Endodermal cell (in vitro differentiated cells): ENCODE measurements at regions not wholly inside any gene's neighbourhood (a gene's known extent, or its start where the extent isn't known, plus 50 kb on each side); places are given as distances from the start of the nearest gene placed in this dataset.

Experiments used
- DNase-seq: peaks from one replicate; pipeline ENCODE4 v3.0.0-alpha.2; 2017
- H3K27ac ChIP-seq: 2 replicates; pipeline ENCODE4 v1.5.1; 2013; ENCODE audit warnings: mild to moderate bottlenecking, low read depth, low read length, moderate library complexity
- H3K27me3 ChIP-seq: 2 replicates; pipeline ENCODE4 v1.6.1; 2013; ENCODE audit warnings: mild to moderate bottlenecking, low read length, moderate library complexity; ENCODE audit not compliant: insufficient read depth, control insufficient read depth, poor library complexity, severe bottlenecking
- H3K36me3 ChIP-seq: 2 replicates; pipeline ENCODE4 v1.7.0; 2013; ENCODE audit warnings: mild to moderate bottlenecking, low read length, moderate library complexity; ENCODE audit not compliant: control insufficient read depth, insufficient read depth
- H3K4me1 ChIP-seq: one replicate; pipeline ENCODE4 v1.7.0; 2013; ENCODE audit warnings: low read length; ENCODE audit not compliant: control insufficient read depth, insufficient read depth
- H3K4me3 ChIP-seq: 2 replicates; pipeline ENCODE4 v1.5.1; 2013; ENCODE audit warnings: mild to moderate bottlenecking, low read length, moderate library complexity
- H3K9ac ChIP-seq: 2 replicates; pipeline ENCODE4 v1.6.1; 2013; ENCODE audit warnings: mild to moderate bottlenecking, low read length, moderate library complexity; ENCODE audit not compliant: poor library complexity, severe bottlenecking; ENCODE audit errors: extremely low read depth
- H3K9me3 ChIP-seq: 2 replicates; pipeline ENCODE4 v1.6.1; 2013; ENCODE audit warnings: mild to moderate bottlenecking, low read length, moderate library complexity; ENCODE audit not compliant: control insufficient read depth
- H3K27ac Mint-ChIP-seq: 2 replicates; pipeline ENCODE4 v1.8.0; 2020; ENCODE audit warnings: mixed read lengths
- H3K27me3 Mint-ChIP-seq: 2 replicates; pipeline ENCODE4 v1.8.0; 2021; ENCODE audit warnings: mild to moderate bottlenecking, mixed read lengths; ENCODE audit not compliant: insufficient read depth
- H3K36me3 Mint-ChIP-seq: 2 replicates; pipeline ENCODE4 v1.8.0; 2020; ENCODE audit warnings: low read depth, mixed read lengths
- H3K4me1 Mint-ChIP-seq: 2 replicates; pipeline ENCODE4 v1.8.0; 2020; ENCODE audit warnings: mixed read lengths
- H3K4me3 Mint-ChIP-seq: 2 replicates; pipeline ENCODE4 v1.8.0; 2020; ENCODE audit warnings: mild to moderate bottlenecking, moderate library complexity, mixed read lengths
- H3K9me3 Mint-ChIP-seq: 2 replicates; pipeline ENCODE4 v1.8.0; 2020; ENCODE audit warnings: mild to moderate bottlenecking, mixed read lengths
- WGBS, 2 experiments: methylation state at CpG; one replicate each; pipeline versions ENCODE4 v1.1.5 to v1.1.7; 2013; ENCODE audit warnings: missing lambda C conversion rate in 2 of 2, mixed read lengths in 1 of 2; ENCODE audit not compliant: insufficient coverage in 1 of 2, insufficient read length in 1 of 2; 5-methylcytosine and 5-hydroxymethylcytosine counted together
- TF ChIP-seq, protein P1 (sequence below): fragments of 200-600 bp; sonication (generic); conservative IDR thresholded peaks from 2 replicates; pipeline ENCODE4 v1.5.0; 2021; ENCODE audit warnings: antibody characterized with exemption, mild to moderate bottlenecking

DNA sequence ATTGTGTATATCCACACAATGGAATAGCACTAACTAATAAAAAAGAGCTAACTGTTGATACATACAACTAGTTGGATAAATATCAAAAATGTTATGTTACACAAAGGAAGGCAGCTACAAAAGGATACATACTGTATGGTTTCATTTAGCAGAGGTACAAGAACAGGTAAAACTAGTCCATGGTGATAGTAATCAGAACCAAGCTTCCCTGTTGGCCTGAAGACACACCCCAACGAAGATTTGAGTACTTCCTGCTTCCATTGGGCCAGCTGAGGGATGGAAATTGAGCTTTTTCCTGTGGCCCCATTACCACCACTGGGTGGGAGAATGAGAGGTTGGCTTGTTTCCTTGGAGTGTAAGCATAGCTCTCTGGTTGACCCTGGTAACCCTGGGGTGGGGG lies 117.3 kb upstream of the CADPS start:
- Histone ChIP-seq H3K27me3 (no peaks in the 10 kb centered on the region), H3K9me3 (peaks cover 7% of the 10 kb centered on the region), H3K9ac (no peak overlapping the region), H3K36me3 (no peaks in the 10 kb centered on the region), H3K27ac (no peak overlapping the region), H3K4me3 (no peak overlapping the region), H3K4me1 (peaks cover 16% of the 10 kb centered on the region)
- no peak for DNase-seq
- Mint-ChIP-seq H3K4me3 (no peak overlapping the region), H3K9me3 (no peaks in the 10 kb centered on the region), H3K36me3 (no peaks in the 10 kb centered on the region), H3K27me3 (no peaks in the 10 kb centered on the region), H3K27ac (no peak overlapping the region), H3K4me1 (peaks cover 49% of the 10 kb centered on the region)
- 97 to 100% methylated on average over 1 of the region's 1 CpG for WGBS, 2 experiments
- TF ChIP-seq, protein P1, sequence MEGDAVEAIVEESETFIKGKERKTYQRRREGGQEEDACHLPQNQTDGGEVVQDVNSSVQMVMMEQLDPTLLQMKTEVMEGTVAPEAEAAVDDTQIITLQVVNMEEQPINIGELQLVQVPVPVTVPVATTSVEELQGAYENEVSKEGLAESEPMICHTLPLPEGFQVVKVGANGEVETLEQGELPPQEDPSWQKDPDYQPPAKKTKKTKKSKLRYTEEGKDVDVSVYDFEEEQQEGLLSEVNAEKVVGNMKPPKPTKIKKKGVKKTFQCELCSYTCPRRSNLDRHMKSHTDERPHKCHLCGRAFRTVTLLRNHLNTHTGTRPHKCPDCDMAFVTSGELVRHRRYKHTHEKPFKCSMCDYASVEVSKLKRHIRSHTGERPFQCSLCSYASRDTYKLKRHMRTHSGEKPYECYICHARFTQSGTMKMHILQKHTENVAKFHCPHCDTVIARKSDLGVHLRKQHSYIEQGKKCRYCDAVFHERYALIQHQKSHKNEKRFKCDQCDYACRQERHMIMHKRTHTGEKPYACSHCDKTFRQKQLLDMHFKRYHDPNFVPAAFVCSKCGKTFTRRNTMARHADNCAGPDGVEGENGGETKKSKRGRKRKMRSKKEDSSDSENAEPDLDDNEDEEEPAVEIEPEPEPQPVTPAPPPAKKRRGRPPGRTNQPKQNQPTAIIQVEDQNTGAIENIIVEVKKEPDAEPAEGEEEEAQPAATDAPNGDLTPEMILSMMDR = no peak

DNA sequence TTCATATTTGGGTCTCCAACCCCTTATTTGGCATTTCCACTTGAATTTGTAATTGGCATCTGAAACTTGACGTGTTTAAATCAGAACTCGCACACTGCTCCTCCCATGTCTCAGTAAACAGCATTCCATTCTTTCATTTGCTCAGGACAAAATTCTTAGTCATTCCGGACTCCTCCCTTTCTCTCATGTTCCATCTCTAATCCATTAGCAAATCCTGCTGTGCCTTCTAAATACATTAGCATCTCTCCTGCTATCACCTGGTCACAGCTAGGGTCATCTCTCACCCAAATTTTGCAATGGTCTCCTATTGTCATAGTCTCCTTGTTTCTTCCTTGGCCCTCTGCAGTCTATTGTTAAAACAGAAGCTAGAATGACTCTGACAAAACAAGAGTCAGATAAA lies 119.9 kb upstream of the CADPS start:
- no peaks in the 10 kb centered on the region for H3K27me3 ChIP-seq
- no peaks in the 10 kb centered on the region for H3K27me3 Mint-ChIP-seq
- no peaks in the 10 kb centered on the region for H3K36me3 Mint-ChIP-seq
- H3K9me3 ChIP-seq = peaks cover 7% of the 10 kb centered on the region
- peak overlapping the region; percentile 16 for H3K4me3 ChIP-seq
- WGBS, 2 experiments = 57 to 61% methylated on average over 3 of the region's 3 CpGs
- H3K4me1 ChIP-seq = peaks cover 18% of the 10 kb centered on the region
- no peak for DNase-seq
- no peaks in the 10 kb centered on the region for H3K9me3 Mint-ChIP-seq
- peak overlapping the region; percentile 6 for H3K27ac Mint-ChIP-seq
- H3K4me3 Mint-ChIP-seq = no peak overlapping the region
- no peaks in the 10 kb centered on the region for H3K36me3 ChIP-seq
- TF ChIP-seq, protein P1 = no peak
- no peak overlapping the region for H3K9ac ChIP-seq
- H3K4me1 Mint-ChIP-seq = peaks cover 46% of the 10 kb centered on the region
- H3K27ac ChIP-seq = no peak overlapping the region

DNA sequence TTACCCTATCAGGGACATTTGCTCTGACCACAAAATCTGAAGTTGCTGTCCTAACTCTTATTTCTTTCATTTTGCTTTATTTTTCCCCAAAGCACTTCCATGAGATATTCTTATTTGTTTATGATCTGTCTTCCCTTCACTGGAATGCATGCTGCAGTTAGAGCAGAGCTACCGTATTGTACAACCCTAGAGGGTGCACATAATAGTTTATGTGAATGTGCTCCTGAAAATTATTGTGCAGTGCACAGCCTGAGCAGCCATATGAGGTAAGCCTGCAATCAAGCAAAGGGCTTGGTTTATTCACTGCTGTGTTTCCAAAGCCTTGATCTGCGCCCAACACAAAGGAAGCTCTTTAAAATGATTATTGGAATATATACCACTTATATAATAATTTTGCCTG lies 120.3 kb upstream of the CADPS start:
- Histone ChIP-seq H3K4me1 (peaks cover 14% of the 10 kb centered on the region), H3K9ac (no peak overlapping the region), H3K27me3 (no peaks in the 10 kb centered on the region), H3K36me3 (no peaks in the 10 kb centered on the region), H3K4me3 (peak overlapping the region; percentile 16), H3K27ac (no peak overlapping the region), H3K9me3 (peaks cover 7% of the 10 kb centered on the region)
- 57 to 79% methylated on average over 1 of the region's 2 CpGs for WGBS, 2 experiments
- Mint-ChIP-seq H3K9me3 (no peaks in the 10 kb centered on the region), H3K4me1 (peaks cover 42% of the 10 kb centered on the region), H3K27me3 (no peaks in the 10 kb centered on the region), H3K36me3 (no peaks in the 10 kb centered on the region), H3K4me3 (no peak overlapping the region), H3K27ac (peak overlapping the region; percentile 6)
- no peak for DNase-seq
- TF ChIP-seq, protein P1 = no peak
